ENCODE measurements at regions not wholly inside any gene's neighbourhood (a gene's known extent, or its start where the extent isn't known, plus 50 kb on each side); places are given as distances from the start of the nearest gene placed in this dataset.
"Not testable (repeated sequence)": the region's sequence is repeated elsewhere in the genome, so short reads cannot be mapped to it uniquely, and the experiment has no call there.

GRCh38 chr2:133675-134593 lies 87.6 kb upstream of the FAM110C start:
- no peak overlapping the region for H3K27ac ChIP-seq
- peaks cover 0 to 3% (median 0%) of the 10 kb centered on the region in 11 donors for H3K9me3 ChIP-seq
- DNase-seq = no peak
- H3K4me3 ChIP-seq = no peak overlapping the region
- no peaks in the 10 kb centered on the region for H3K36me3 ChIP-seq
- H3K27me3 ChIP-seq = peaks cover 0 to 27% (median 10%) of the 10 kb centered on the region in 7 donors
- TF ChIP-seq, protein P1, sequence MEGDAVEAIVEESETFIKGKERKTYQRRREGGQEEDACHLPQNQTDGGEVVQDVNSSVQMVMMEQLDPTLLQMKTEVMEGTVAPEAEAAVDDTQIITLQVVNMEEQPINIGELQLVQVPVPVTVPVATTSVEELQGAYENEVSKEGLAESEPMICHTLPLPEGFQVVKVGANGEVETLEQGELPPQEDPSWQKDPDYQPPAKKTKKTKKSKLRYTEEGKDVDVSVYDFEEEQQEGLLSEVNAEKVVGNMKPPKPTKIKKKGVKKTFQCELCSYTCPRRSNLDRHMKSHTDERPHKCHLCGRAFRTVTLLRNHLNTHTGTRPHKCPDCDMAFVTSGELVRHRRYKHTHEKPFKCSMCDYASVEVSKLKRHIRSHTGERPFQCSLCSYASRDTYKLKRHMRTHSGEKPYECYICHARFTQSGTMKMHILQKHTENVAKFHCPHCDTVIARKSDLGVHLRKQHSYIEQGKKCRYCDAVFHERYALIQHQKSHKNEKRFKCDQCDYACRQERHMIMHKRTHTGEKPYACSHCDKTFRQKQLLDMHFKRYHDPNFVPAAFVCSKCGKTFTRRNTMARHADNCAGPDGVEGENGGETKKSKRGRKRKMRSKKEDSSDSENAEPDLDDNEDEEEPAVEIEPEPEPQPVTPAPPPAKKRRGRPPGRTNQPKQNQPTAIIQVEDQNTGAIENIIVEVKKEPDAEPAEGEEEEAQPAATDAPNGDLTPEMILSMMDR (IDR thresholded peaks at IDR 0.05) = no peak
- 41 to 50% methylated on average over 7 of the region's 7 CpGs for WGBS, 2 donors
- intact Hi-C loops (cut with DNase I) = no loop called here
- no peaks in the 10 kb centered on the region for H3K4me1 ChIP-seq
- ATAC-seq = peak in 1 of 8 donors; percentile 61

GRCh38 chr2:126769-127168 lies 80.5 kb upstream of the FAM110C start:
- ATAC-seq; H3K4me1 ChIP-seq; H3K36me3 ChIP-seq; H3K4me3 ChIP-seq; H3K27ac ChIP-seq; H3K9me3 ChIP-seq; DNase-seq; intact Hi-C loops (cut with DNase I): not testable (repeated sequence)
- peaks cover 0 to 12% (median 3%) of the 10 kb centered on the region in 7 donors for H3K27me3 ChIP-seq
- 95 to 97% methylated on average over 20 to 30 of the region's 31 CpGs for WGBS, 2 donors

DNA sequence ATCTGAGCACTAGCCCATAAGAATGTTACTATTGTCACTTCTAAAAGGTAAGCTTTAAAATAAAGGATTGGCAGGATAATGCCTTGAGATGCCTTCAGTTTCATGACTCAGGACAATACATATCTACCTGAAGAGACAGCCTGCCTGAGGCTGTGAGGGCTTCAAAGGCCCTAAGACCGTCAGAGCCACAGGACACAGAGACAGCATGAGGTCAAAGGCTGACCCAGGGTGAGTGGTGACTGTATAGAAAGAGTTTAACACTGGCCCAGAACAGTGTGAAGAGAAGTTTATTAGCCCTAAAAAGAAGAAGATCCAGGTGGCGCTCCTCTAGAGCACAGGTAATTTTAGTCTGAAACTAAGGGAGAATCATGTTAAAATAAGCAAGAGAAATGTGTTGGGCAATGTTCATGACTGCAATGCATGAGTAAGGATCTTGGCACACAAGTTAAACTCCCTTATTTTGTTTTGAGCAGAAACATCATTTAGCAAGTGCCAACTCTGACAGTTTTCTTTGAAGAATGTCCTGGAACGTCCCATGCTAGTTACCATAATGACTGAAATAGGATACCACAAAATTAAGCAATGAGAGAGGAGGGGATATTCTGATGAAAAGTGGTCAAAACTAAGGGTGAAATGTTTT lies 78.1 kb upstream of the FAM110C start:
- Histone ChIP-seq H3K27ac (no peak overlapping the region), H3K4me3 (no peak overlapping the region), H3K27me3 (peaks cover 0 to 12% (median 0%) of the 10 kb centered on the region in 7 donors), H3K36me3 (no peaks in the 10 kb centered on the region), H3K9me3 (peaks cover 0 to 4% (median 0%) of the 10 kb centered on the region in 11 donors), H3K4me1 (no peaks in the 10 kb centered on the region)
- WGBS, 2 donors = 58 to 62% methylated on average over 3 of the region's 3 CpGs
- intact Hi-C loops (cut with DNase I) = no loop called here
- TF ChIP-seq, protein P1 (IDR thresholded peaks at IDR 0.05) = no peak
- DNase-seq (no peak), ATAC-seq (no peak)

DNA sequence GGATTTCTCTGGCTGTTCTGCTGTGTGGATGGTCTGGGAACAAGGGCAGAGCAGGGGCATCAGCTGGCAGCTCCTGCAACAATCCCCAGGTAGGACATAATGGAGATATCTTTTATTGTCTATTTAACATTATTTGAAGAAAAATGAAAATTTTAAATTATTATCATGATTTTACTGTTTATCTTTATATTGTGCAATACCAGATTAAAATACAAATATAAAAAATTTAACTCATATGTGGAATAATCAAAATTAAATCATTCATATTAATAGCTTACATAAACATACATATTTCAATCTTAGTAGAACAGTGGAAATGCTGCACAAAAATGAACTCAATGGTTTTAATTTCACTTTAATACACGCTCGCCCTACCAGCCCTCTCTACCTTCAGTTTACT lies 70.6 kb upstream of the FAM110C start:
- WGBS, 2 donors = 84 to 91% methylated on average over 2 of the region's 2 CpGs
- Histone ChIP-seq H3K4me1 (no peaks in the 10 kb centered on the region), H3K27me3 (peaks cover 0 to 50% (median 10%) of the 10 kb centered on the region in 7 donors), H3K9me3 (no peaks in the 10 kb centered on the region), H3K27ac (no peak overlapping the region), H3K4me3 (no peak overlapping the region), H3K36me3 (no peaks in the 10 kb centered on the region)
- no peak for ATAC-seq
- intact Hi-C loops (cut with DNase I) = no loop called here
- DNase-seq = no peak
- TF ChIP-seq, protein P1 (IDR thresholded peaks at IDR 0.05) = no peak

All from heart right ventricle (tissue), 16 donors.